Left ventricle myocardium superior (tissue), 1 donor: ENCODE measurements at regions not wholly inside any gene's neighbourhood (a gene's known extent, or its start where the extent isn't known, plus 50 kb on each side); places are given as distances from the start of the nearest gene placed in this dataset.

Source experiments
- ATAC-seq: fragments of 200-7000 bp; cut with Tn5 transposase; one replicate; pipeline ENCODE4 v1.9.1; 2020; ENCODE audit warnings: mild to moderate bottlenecking, moderate library complexity
- DNase-seq: peaks from one replicate; pipeline ENCODE4 v3.0.0-alpha.2; 2020
- intact Hi-C: fragments of 100-400 bp; cut with micrococcal nuclease; formaldehyde crosslinking; loops from one replicate; pipeline ENCODE4 v1.11.0; 2022
- donor health status: DM: no; HTN: yes; CAD: no; lungs with severe emphysema.

DNA sequence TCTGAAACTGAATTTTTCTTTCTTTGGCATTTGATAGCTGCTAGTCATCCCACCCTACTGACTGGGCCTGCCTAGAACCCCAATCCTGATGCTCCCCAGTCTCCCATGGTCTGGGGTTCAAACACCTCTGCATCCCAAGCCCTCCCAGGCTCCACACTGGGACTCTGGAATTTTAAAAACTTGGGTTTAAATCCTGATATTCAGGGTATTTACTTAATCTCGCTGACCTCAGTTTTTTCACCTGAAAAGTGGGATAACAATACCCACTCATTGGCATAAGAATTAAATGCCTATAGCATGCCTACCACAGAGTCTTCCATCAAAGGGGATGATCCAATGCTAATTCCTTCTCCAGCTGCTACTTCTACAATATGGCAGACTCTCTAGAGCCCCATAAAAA lies 264.4 kb downstream of the NPIPA8 start:
- no peak for ATAC-seq
- intact Hi-C loops: no loop called here
- no peak for DNase-seq

DNA sequence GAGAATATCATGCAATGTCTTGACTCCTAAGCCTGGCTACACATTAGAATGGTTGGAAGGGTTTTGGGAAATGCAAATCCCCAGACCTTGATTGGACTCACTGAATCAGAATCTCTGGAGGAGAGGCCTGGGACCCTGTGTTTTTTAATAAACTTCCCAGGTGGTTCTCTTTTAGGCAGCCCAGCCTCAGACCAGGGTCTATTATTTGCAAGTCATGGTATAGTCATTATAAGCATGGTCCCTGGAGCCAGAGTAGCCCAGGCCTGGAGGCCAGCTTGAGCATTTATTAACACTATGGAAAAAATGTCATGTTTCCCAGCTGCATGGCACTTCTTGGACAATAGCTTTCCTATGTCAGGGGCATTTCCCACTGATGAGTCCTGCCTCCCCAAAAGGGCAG lies 266.9 kb downstream of the NPIPA8 start:
- intact Hi-C loops: no loop called here
- DNase-seq (no peak), ATAC-seq (no peak)

DNA sequence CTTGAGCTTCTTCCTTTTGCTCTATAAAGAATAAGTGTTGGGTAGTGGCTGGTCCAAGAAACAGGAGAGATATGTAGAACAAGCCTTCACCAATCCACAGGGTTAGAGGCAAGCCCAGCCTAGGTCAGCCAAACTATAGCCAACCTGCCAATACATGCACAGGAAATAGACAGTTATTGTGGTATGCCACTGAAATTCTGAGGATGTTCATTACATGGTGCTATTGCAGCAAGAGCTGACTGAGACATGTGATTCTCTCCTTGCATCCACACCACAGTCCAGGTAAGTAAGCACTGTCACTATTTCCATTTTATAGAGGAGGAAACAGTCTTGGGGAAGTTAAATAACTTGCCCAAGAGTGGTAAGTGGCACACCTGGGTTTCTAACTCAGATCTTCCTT lies 268.1 kb downstream of the NPIPA8 start:
- no peak for DNase-seq
- no peak for ATAC-seq
- intact Hi-C loops: no loop called here

DNA sequence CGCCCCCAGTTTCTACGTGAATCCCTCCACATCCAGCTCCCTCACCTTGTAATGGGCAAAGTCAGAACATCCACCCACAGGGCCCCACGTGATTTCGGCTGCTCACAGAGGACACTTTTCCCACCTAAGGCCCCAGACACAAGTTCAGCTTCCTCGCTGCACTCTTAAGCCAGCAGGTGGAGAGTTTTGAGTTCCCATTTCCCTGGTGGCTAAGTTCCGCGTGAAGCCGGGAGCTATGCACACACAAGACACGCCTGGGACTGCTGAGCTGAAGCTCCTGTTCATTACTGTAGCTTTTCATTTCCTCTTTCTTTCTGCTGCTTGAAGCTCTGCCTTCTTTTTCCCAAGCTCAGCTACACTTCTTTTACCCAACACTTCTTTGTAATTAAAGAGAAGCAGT lies 273.8 kb downstream of the NPIPA8 start:
- DNase-seq: no peak
- no peak for ATAC-seq
- intact Hi-C loops: no loop called here

DNA sequence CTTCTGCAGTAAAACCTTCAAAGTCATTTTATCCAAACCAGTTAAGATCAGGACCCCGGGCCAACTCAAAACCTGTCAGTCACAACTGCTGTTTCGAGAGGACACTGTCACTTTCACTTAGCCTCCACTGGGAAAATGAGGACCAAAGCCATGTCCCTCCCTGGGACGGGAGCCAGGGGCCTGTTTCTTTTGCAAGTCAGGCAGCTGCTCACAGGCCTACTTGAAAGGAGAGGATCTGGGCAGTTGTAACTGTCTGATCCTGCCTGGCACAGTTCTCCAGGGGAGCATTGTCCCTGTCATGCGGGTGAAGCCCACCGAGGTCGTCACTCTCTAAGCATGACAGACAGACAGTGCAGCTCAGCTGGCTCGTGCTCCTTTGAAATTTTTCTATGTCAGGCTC lies 276.2 kb downstream of the NPIPA8 start:
- intact Hi-C loops: no loop called here
- no peak for DNase-seq
- ATAC-seq: no peak

DNA sequence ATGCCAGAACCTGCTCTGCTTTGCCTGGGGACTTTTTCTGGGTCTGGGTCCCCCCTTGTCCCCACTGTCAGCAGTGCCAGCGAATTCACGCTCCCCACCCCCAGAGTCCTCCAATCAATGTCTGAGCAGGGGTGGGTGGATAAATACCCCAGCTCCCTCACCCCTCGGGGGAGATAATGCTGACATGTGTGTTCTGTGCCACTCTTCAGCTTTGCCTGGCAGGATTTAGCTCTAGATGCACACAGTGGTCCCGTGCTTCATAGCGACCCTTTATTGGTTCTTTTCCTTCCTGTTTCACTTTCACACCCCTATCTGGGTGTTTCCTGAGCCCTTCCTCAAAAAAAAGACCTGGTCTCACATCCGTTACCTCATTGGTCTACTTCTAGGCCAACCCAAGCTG lies 277.0 kb downstream of the NPIPA8 start:
- intact Hi-C loops: no loop called here
- no peak for DNase-seq
- ATAC-seq: no peak

DNA sequence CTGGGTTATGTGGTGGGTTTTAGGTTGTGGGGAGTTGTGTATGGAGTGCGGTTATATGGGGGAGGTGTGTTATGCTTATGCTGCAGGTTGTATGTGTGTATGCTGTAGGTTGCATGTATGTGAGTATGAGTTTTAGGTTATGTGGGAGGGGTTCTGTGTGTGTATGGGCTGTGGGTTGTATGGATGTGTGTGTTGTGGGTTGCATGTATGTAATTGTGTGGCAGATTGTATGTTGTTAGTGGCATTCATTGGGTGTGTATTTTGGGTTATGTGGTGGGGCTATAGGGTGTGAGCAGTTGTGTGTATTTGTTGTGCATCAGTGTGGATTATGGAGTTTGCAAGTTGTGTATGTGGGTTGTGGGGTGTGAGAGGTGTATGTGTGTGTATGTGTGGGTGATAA lies 277.4 kb downstream of the NPIPA8 start:
- intact Hi-C loops: no loop called here
- ATAC-seq (no peak), DNase-seq (no peak)

DNA sequence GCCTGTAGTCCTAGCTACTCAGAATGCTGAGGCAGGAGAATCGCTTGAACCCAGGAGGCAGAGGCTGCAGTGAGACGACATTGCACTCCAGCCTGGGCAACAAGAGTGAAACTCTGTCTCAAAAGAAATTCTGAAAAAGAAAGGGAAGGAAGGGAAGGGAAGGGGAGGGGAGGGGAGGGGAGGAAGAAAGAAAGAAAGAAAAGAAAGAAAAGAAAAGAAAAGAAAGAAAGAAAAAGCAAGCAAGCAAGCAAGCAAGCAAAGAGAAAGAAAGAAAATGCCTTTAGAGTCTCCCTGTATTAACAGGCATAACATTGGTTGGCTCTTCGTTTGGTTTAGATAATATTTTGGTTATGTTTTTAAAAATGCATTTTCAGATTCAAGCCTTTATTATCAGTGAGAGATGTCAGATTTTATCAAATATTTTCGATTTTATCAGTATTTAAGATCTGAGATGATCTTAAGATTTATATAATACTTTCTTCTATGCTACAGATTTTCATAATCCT lies 281.1 kb downstream of the NPIPA8 start:
- intact Hi-C loops: no loop called here
- DNase-seq (no peak), ATAC-seq (no peak)

DNA sequence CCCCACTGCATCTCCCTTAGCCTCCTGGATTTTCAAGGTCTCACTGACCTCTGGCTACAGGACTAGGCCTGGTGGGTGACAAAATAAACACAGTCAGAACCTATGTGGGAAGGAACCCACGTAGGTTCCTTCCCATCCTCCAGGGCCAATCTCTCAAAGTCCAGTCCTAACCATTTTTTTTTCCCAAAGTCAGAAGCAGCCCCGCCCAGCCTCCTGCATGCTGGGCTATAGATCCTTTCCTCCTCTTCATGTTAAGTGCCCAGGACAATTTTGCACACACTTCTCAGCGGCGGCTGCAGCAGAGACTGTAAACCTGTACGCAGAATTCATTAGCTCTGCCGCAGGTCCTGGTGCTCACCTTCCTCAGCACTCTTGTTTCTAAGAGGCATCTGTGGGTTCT lies 285.8 kb downstream of the NPIPA8 start:
- ATAC-seq (no peak), DNase-seq (no peak)
- intact Hi-C loops: no loop called here

DNA sequence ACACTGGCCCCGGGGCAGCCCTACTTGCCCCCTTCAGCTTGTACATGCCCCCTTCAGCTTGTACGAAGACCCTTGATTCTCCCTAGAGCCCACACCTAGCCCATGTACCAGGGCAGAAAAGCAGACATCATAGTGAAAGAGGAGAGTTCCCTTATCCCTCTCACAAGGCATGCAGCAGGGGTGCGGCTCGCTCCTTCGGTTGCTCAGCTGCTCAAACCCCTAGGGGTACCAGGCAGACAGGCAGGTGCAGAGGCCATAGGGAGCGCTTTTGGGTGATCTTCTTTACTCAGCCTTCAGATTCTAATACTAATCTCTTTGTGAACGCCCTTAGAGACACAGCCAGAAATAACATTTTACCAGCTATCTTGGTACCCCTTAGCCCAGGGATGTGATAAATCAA lies 286.3 kb downstream of the NPIPA8 start:
- DNase-seq: no peak
- intact Hi-C loops: no loop called here
- no peak for ATAC-seq

DNA sequence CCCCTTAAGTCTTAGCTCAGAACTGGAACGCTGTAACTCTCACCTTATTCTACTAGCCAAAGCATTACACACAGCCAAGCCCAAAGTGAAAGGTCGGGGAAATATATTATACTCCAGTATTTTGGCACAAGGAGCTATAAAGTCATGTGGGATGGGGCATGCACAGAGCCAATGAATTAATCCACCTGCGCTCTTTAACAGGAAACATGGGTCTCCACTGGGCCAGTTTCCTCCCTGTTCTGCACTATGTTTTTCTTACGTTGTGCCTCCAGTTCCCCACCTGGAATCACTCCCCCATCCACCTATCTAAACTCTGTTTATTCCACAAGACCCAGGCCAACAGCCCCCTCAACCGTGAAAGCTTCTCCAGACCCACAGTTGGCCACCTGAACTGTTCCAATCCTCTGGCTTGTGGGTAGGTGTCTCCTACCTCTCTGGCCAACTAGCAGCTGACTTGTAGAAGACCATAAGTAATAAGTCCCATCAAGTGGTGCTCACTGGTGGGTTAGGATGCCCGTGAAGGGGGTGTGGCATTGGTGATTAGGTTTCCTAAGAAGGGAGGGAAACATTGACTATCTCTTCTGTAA lies 286.9 kb downstream of the NPIPA8 start:
- DNase-seq (no peak), ATAC-seq (no peak)

DNA sequence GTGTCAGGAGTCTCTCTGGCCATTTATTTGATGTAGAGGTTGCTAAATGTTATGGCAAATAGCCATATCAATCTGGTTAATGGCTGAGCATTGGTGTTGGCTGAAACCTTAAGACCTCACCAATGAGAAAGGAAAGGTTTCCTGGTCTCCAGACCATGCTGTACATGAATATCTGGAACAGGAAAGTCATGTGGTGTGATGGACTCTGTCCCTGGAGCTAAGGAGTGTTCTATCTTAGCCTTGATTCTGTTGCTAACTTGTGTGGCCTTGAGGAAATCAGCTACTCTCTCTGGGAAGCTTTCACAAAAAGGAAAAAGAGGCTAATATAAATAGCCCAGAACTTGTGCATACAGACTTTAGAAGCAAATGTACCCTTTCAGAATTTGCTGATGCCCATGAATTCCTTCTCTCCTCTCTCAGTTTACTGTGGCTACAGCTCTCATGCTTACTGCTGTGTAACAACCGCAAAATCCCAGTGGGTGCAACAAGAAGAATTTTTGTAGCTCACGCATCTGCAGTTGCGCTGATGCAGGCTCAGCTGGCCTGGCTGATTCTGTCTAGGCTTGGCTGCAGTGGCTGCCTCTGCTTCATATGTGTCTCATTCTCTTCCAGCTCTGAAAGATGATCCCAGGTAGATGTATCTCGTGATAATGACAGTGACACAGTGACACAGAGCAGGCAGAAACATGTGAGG lies 287.5 kb downstream of the NPIPA8 start:
- intact Hi-C loops: no loop called here
- ATAC-seq: no peak
- DNase-seq: no peak

More for the DNA sequence above, 286.9 kb downstream of the NPIPA8 start:
- intact Hi-C loops: no loop called here

DNA sequence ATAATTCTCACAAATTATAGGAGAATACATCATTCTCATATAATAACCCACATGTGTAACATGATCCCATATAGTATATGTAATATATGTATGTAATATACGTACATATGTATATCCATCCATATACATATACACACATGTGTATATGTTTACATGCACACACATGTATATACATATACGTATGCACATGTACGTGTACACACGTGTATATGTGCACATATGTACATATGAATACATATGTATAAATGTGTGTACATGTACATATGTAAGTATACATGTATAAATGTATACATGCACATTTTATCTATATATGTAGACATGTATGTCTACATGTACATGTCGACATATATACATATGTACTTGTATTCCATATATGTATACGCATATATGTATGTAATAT lies 288.8 kb downstream of the NPIPA8 start:
- ATAC-seq (no peak), DNase-seq (no peak)
- intact Hi-C loops: no loop called here

DNA sequence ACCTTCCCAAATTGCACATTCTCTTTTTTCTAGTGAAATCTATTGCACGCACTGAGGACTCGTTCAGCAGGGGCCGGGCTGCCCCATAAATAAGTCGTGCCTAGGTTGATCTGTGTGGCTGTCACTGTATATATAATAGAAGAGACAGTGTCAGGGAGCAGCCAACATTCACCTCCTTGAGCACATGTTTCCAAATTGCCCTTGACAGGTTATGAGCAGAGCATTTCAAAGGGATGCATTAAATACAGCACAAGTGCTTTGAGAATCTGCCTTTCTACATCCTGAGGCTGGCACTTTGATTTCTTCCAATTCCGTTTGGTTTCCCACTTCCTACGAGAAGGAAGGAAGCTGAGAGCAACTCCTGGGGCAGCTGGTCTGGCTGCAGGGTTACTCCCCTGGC lies 291.2 kb downstream of the NPIPA8 start:
- ATAC-seq (no peak), DNase-seq (no peak)

DNA sequence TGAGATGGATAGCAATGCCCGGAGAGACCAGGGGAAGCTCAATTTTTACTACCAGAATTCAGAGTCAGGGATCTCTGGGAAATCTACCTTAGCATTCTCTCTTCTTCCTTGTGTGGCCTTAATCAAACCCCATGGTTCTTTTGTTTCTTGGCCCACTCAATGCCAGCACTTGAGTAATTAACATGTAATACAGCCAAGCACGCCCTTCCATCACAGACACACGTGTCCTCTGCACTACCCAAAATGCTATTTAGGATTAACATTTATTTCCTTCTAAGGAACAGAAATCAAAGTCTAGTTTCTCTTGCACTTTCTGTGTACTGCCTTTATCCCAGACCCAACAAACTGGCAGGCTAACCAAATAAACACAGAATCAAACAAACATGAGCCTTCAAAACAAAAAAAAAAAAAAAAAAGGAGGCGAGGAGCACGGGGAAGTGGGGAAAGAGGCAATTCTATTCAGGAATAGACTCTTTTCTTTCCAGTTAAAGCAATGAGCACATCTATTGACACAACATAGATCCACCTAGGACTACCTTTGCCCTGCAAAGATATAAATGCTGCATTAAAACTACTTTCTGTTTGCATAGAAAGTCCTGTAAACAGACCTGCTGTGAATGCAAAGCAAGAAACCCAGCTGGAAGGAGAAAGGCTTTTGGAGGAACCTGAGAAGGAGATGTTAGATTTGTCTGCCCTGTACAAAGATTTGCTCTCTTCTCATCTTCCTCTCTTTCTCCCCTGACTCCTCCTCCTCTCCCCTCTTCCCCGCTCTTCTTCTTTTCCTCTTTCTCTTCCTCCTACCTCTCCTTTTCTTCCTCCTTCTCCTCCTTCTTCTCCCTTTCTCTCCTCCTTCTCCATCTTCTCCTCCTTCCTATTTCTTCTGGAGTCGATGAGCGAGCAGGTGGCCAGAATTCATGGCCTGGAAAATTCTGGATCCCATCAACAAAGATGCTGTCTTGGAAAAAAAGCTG lies 294.4 kb downstream of the NPIPA8 start:
- ATAC-seq (no peak), DNase-seq (no peak)
- intact Hi-C loops: no loop called here

More for the DNA sequence above, 291.2 kb downstream of the NPIPA8 start:
- intact Hi-C loops: no loop called here

DNA sequence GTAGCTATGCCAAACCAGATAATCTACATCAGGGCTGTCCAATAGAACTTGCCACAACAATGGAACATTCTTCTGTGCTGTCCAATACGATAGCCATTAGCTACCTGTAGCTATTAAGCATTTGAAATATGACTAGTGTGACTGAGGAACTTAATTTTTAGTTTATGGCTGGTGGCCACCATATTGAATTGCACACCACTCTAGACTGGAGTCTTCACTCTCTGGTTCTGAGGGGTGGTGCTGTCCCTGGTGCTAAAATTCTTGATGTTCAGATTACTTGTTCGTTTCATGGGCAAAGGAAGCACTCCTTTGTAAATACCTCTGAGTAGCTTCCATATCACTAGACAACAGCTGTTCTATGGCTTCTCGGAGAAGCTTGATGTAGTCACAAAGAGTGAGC lies 296.6 kb downstream of the NPIPA8 start:
- no peak for DNase-seq
- intact Hi-C loops: no loop called here
- ATAC-seq: no peak

DNA sequence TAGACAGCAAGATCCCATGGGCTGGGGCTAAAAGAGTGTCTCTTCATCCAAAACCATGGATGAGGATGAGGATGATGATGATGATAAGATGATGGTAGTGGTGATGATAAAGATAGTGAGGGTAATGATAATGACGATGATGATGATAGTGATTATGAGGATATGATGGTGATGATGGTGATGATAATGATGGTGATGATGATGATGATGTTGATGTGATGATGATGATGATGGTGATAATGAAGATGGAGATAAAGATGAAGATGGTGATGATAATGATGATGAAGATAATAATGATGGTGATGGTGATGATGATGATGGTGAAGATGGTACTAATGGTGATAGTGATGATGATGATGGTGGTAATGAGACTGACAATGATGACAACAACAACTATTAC lies 299.5 kb downstream of the NPIPA8 start:
- DNase-seq (no peak), ATAC-seq (no peak)
- intact Hi-C loops: no loop called here

DNA sequence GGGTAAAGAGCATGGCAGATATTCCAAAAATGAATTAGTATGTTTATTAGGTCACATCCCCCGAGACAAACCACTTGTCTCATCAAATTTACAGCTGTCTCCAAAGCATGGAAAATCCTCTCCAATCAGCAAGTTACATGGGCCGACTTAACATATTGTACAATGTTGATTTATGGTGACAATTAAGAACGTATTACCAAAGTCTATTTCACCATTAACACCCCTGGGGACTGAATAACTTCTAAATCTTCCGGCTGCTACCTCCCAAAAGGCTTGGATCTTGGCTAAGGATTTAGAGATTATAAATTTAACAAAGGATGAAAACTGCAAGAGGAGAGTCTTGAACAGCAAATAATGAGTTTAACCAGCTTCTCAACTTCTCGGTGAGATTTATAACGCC lies 311.9 kb downstream of the NPIPA8 start:
- intact Hi-C loops: no loop called here
- DNase-seq (no peak), ATAC-seq (no peak)

DNA sequence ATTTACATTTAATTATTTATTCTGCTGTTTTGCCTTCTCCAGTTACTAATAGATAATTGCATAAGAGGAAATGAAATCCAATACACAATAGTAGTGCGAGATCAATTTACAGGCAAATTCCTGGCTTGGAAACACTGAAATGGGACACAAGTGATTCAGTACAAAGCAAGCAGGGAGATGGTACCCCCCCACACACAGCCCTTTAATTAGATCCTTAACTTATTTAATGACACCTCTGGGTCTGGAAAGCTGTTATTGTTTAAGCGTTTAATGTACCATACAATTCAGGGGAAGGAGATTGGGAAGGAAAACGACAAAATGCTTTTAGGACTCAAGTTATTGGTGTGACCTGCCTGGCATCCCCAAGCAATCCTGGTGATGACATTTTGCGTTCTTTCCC lies 318.2 kb downstream of the NPIPA8 start:
- intact Hi-C loops: no loop called here
- no peak for ATAC-seq
- no peak for DNase-seq

DNA sequence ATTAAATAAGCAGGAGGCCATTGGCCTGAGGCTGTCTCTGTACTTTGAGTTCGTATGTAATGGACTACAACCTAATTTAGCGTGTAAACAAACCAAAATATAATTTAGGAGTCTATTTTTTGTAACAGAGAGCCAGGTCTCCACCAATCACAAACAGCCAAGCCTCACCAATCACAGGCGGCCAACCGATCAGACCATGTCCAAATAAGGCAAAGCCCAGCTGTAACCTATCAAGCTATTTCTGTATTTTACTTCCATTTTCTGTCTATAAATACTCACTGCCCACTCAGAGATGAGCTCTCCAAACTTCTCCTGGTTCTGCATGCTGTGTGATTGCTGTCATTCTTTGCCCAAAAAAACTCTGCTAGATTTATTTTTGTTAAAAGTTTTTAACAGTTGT lies 322.7 kb downstream of the NPIPA8 start:
- intact Hi-C loops: no loop called here
- ATAC-seq (no peak), DNase-seq (no peak)
